ENCODE measurements at regions not wholly inside any gene's neighbourhood (a gene's known extent, or its start where the extent isn't known, plus 50 kb on each side); places are given as distances from the start of the nearest gene placed in this dataset.
"Not testable (repeated sequence)": the region's sequence is repeated elsewhere in the genome, so short reads cannot be mapped to it uniquely, and the experiment has no call there.

DNA sequence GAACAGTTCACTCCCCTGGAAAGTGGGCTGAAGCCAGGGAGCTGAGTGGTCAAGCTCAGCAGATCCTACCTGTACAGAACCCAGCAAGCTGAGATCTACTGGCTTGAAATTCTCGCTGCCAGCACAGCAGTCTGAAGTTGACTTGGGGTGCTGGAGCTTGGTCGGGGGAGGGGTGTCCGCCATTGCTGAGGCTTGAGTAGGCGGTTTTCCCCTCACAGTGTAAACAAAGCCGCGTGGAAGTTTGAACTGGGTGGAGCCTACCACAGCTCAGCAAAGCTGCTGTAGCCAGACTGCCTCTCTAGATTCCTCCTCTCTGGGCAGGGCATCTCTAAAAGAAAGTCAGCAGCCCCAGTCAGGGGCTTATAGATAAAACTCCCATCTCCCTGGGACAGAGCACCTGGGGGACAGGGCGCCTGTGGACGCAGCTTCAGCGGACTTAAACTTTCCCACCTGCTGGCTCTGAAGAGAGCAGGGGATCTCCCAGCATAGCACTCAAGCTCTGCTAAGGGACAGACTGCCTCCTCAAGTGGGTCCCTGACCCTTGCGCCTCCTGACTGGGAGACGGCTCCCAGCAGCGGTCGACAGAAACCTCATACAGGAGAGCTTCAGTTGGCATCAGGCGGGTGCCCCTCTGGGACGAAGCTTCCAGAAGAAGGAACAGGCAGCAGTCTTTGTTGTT, 135.3 kb upstream of the HS3ST4 start:
- CTCF ChIA-PET = not testable (repeated sequence)

DNA sequence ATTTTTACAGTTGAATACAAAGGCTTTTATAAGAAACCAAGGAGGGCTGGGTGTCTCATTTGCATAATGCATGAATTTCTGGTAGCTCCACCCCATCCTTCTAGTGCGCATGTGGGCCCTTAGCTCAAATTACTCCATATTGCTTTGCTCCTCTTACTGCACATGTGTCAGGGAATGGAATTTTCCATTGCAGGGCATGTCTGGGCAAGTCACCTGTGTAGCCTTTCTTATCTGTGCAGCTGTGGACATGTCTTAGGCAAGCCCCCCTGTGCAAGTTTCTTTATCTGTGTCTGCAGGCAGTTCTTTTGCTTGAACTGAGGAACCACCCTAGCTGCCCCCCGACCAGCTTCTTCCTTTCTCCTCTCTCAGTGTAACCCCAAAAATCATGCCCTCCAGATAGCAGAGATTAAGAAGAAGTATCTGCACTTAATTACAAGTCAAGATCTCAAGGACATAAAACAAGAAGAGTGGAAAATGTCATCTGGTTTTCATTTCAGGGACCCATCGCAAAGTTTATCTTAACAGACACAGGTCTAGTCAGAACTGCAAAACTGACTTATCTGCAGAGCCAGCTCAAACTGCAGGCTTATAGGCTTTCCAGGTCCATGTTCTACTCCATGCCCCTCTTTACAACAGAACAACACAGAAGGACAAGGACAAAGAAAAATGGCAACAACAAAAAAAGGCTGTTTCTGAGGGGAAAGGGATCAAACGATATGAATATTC, 137.9 kb upstream of the HS3ST4 start:
- POLR2A ChIA-PET = no interaction called here
- 38% methylated on average over 4 of the region's 4 CpGs for WGBS (ENCODE audit: low lambda C conversion rate)
- no peak overlapping the region for H3K9ac ChIP-seq
- CTCF ChIA-PET = no interaction called here
- H3F3A ChIP-seq (replicated peaks; ENCODE audit: insufficient read depth) = no peaks in the 10 kb centered on the region
- no peaks in the 10 kb centered on the region for H3K9me3 ChIP-seq
- H4K20me1 ChIP-seq (ENCODE audit: insufficient read depth) = no peaks in the 10 kb centered on the region
- no peaks in the 10 kb centered on the region for H3K9me2 ChIP-seq
- no peaks in the 10 kb centered on the region for H3K79me2 ChIP-seq (ENCODE audit: insufficient read depth)
- TF ChIP-seq, protein P1, sequence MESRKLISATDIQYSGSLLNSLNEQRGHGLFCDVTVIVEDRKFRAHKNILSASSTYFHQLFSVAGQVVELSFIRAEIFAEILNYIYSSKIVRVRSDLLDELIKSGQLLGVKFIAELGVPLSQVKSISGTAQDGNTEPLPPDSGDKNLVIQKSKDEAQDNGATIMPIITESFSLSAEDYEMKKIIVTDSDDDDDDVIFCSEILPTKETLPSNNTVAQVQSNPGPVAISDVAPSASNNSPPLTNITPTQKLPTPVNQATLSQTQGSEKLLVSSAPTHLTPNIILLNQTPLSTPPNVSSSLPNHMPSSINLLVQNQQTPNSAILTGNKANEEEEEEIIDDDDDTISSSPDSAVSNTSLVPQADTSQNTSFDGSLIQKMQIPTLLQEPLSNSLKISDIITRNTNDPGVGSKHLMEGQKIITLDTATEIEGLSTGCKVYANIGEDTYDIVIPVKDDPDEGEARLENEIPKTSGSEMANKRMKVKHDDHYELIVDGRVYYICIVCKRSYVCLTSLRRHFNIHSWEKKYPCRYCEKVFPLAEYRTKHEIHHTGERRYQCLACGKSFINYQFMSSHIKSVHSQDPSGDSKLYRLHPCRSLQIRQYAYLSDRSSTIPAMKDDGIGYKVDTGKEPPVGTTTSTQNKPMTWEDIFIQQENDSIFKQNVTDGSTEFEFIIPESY (IDR thresholded peaks at IDR 0.05; ENCODE audit: borderline replicate concordance, low read depth) = no peak
- TF ChIP-seq NRF1 (IDR thresholded peaks at IDR 0.05; ENCODE audit: low read depth, low read length) (no peak), TCF12 (IDR thresholded peaks at IDR 0.05) (no peak; the same call in 1 of the 2 replicates), YY1 (IDR thresholded peaks at IDR 0.05; ENCODE audit: low read depth) (no peak), FOSL2 (IDR thresholded peaks at IDR 0.05; ENCODE audit: borderline replicate concordance, low read depth) (no peak)
- no peak overlapping the region for H3K4me3 ChIP-seq (ENCODE audit: low read depth in 2 of 2, low read length in 1 of 2)
- H3K4me2 ChIP-seq = no peak overlapping the region
- H3K27me3 ChIP-seq (ENCODE audit: insufficient read depth) = no peaks in the 10 kb centered on the region
- peak overlapping the region; percentile 4 to 36; a peak in 1 of 4 replicates for H3K27ac ChIP-seq (ENCODE audit: low read depth in 2 of 2, low read length in 1 of 2)
- no peaks in the 10 kb centered on the region for H3K36me3 ChIP-seq (replicated peaks in 1 of 2; ENCODE audit: control insufficient read depth in 1 of 2, insufficient read depth in 2 of 2, low read length in 1 of 2)
- H2AFZ ChIP-seq (ENCODE audit: low read depth) = no peak overlapping the region
- no peak for DNase-seq
- H3K4me1 ChIP-seq (ENCODE audit: control insufficient read depth in 1 of 2, insufficient read depth in 2 of 2, low read depth in 1 of 2, low read length in 1 of 2) = no peaks in the 10 kb centered on the region; a peak in 1 of 4 replicates

More for the DNA sequence above, 135.3 kb upstream of the HS3ST4 start:
- H3K4me3 ChIP-seq (ENCODE audit: low read depth in 2 of 2, low read length in 1 of 2); H3K79me2 ChIP-seq (ENCODE audit: insufficient read depth); H2AFZ ChIP-seq (ENCODE audit: low read depth); H3K27me3 ChIP-seq (ENCODE audit: insufficient read depth); H3K4me2 ChIP-seq; DNase-seq; H3K36me3 ChIP-seq (replicated peaks in 1 of 2; ENCODE audit: control insufficient read depth in 1 of 2, insufficient read depth in 2 of 2, low read length in 1 of 2); H3K9me3 ChIP-seq; H3K9ac ChIP-seq; H3F3A ChIP-seq (replicated peaks; ENCODE audit: insufficient read depth); H3K9me2 ChIP-seq; H3K27ac ChIP-seq (ENCODE audit: low read depth in 2 of 2, low read length in 1 of 2); H3K4me1 ChIP-seq (ENCODE audit: control insufficient read depth in 1 of 2, insufficient read depth in 2 of 2, low read depth in 1 of 2, low read length in 1 of 2); POLR2A ChIA-PET; H4K20me1 ChIP-seq (ENCODE audit: insufficient read depth): not testable (repeated sequence)
- 30% methylated on average over 13 of the region's 15 CpGs for WGBS (ENCODE audit: low lambda C conversion rate)

DNA sequence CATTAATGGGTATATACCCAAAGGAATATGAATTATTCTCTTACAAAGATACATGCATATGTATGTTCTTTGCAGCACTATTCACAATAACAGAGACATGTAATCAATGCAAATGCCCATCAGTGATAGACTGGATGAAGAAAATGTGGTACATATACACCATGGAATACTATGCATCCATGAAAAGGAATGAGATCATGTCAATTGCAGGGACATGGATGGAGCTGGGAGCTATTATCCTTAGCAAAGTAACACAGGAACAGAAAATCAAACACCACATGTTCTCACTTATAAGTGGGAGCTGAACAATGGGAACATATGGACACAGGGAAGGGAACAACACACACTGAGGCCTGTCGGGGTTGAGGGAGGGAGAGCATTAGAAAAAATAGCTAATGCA, 141.1 kb upstream of the HS3ST4 start:
- no peaks in the 10 kb centered on the region for H3K79me2 ChIP-seq (ENCODE audit: insufficient read depth)
- no peaks in the 10 kb centered on the region for H4K20me1 ChIP-seq (ENCODE audit: insufficient read depth)
- no peaks in the 10 kb centered on the region for H3K36me3 ChIP-seq (replicated peaks in 1 of 2; ENCODE audit: control insufficient read depth in 1 of 2, insufficient read depth in 2 of 2, low read length in 1 of 2)
- no peaks in the 10 kb centered on the region for H3K9me2 ChIP-seq
- TF ChIP-seq EP300 (IDR thresholded peaks at IDR 0.05; ENCODE audit: borderline replicate concordance in 1 of 2, low read depth in 1 of 2, low read length in 1 of 2) (no peak), RFX5 (IDR thresholded peaks at IDR 0.05; ENCODE audit: low read length) (no peak), RXRA (IDR thresholded peaks at IDR 0.05; ENCODE audit: borderline replicate concordance, low read depth) (no peak), POLR2AphosphoS5 (IDR thresholded peaks at IDR 0.05; ENCODE audit: low read depth, low read length) (no peak), MEF2A (IDR thresholded peaks at IDR 0.05; ENCODE audit: borderline replicate concordance, low read depth) (no peak), YY1 (IDR thresholded peaks at IDR 0.05; ENCODE audit: low read depth) (no peak)
- TF ChIP-seq, protein P2, sequence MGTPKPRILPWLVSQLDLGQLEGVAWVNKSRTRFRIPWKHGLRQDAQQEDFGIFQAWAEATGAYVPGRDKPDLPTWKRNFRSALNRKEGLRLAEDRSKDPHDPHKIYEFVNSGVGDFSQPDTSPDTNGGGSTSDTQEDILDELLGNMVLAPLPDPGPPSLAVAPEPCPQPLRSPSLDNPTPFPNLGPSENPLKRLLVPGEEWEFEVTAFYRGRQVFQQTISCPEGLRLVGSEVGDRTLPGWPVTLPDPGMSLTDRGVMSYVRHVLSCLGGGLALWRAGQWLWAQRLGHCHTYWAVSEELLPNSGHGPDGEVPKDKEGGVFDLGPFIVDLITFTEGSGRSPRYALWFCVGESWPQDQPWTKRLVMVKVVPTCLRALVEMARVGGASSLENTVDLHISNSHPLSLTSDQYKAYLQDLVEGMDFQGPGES (IDR thresholded peaks at IDR 0.05; ENCODE audit: low read depth, low read length) = no peak
- H3K4me1 ChIP-seq (ENCODE audit: control insufficient read depth in 1 of 2, insufficient read depth in 2 of 2, low read depth in 1 of 2, low read length in 1 of 2) = no peaks in the 10 kb centered on the region; a peak in 1 of 4 replicates
- no peak overlapping the region for H3K4me3 ChIP-seq (ENCODE audit: low read depth in 2 of 2, low read length in 1 of 2)
- WGBS (ENCODE audit: low lambda C conversion rate) = 5% methylated on average over 1 of the region's 1 CpG
- H3F3A ChIP-seq (replicated peaks; ENCODE audit: insufficient read depth) = no peaks in the 10 kb centered on the region
- ChIA-PET POLR2A (no interaction called here), CTCF (no interaction called here)
- H3K27me3 ChIP-seq (ENCODE audit: insufficient read depth) = no peaks in the 10 kb centered on the region
- no peak overlapping the region for H3K4me2 ChIP-seq
- no peak overlapping the region for H2AFZ ChIP-seq (ENCODE audit: low read depth)
- DNase-seq = no peak
- H3K27ac ChIP-seq (ENCODE audit: low read depth in 2 of 2, low read length in 1 of 2) = no peak overlapping the region
- no peak overlapping the region for H3K9ac ChIP-seq
- no peaks in the 10 kb centered on the region for H3K9me3 ChIP-seq

Data from SK-N-SH (cell line).